H9 (cell line): ENCODE measurements at regions not wholly inside any gene's neighbourhood (a gene's known extent, or its start where the extent isn't known, plus 50 kb on each side); places are given as distances from the start of the nearest gene placed in this dataset.

Experiments used
- DNase-seq: peaks from one replicate; pipeline ENCODE4 v3.0.0-alpha.2; 2017
- H2AFZ ChIP-seq: one replicate; pipeline ENCODE4 v1.6.1; 2013; ENCODE audit warnings: mild to moderate bottlenecking, low read length, control low read depth, moderate library complexity
- H2AK5ac ChIP-seq: 2 replicates; pipeline ENCODE4 v1.6.1; 2013; ENCODE audit warnings: low read length, control low read depth, mixed read lengths; ENCODE audit not compliant: insufficient read length
- H2BK120ac ChIP-seq: one replicate; pipeline ENCODE4 v1.6.1; 2013; ENCODE audit warnings: low read depth, mild to moderate bottlenecking, low read length, control low read depth, inconsistent platforms; ENCODE audit not compliant: poor library complexity, severe bottlenecking
- H2BK12ac ChIP-seq: 2 replicates; pipeline ENCODE4 v1.6.1; 2013; ENCODE audit warnings: low read length, control low read depth, mixed read lengths, low read depth; ENCODE audit not compliant: insufficient read length
- H2BK15ac ChIP-seq: 2 replicates; pipeline ENCODE4 v1.6.1; 2013; ENCODE audit warnings: low read depth, low read length, control low read depth
- H2BK20ac ChIP-seq: one replicate; pipeline ENCODE4 v1.6.1; 2013; ENCODE audit warnings: low read depth, mild to moderate bottlenecking, low read length, control low read depth, inconsistent platforms; ENCODE audit not compliant: poor library complexity, severe bottlenecking
- H2BK5ac ChIP-seq: 2 replicates; pipeline ENCODE4 v1.6.1; 2013; ENCODE audit warnings: low read length, control low read depth, mixed read lengths; ENCODE audit not compliant: insufficient read length
- H3K14ac ChIP-seq: 2 replicates; pipeline ENCODE4 v1.6.1; 2013; ENCODE audit warnings: low read length, control low read depth; ENCODE audit not compliant: insufficient read depth
- H3K18ac ChIP-seq: 2 replicates; pipeline ENCODE4 v1.6.1; 2013; ENCODE audit warnings: low read depth, mild to moderate bottlenecking, mixed read lengths, low read length, control low read depth; ENCODE audit not compliant: insufficient read length
- H3K23ac ChIP-seq: 2 replicates; pipeline ENCODE4 v1.6.1; 2013; ENCODE audit warnings: low read length, control low read depth, mixed read lengths, low read depth; ENCODE audit not compliant: insufficient read length
- H3K23me2 ChIP-seq: 2 replicates; pipeline ENCODE4 v1.6.1; 2013; ENCODE audit warnings: low read depth, mild to moderate bottlenecking, mixed read lengths, low read length, control low read depth; ENCODE audit not compliant: insufficient read length, poor library complexity, severe bottlenecking
- H3K27ac ChIP-seq: 2 replicates; pipeline ENCODE4 v1.5.1; 2013; ENCODE audit warnings: low read length, control low read depth, mixed read lengths, low read depth; ENCODE audit not compliant: insufficient read length
- H3K27me3 ChIP-seq: 2 replicates; pipeline ENCODE4 v1.6.1; 2013; ENCODE audit warnings: low read length, control low read depth, inconsistent platforms; ENCODE audit not compliant: insufficient read depth
- H3K4ac ChIP-seq: 2 replicates; pipeline ENCODE4 v1.6.1; 2013; ENCODE audit warnings: low read depth, mild to moderate bottlenecking, control low read depth, inconsistent platforms, low read length, moderate library complexity
- H3K4me1 ChIP-seq: 2 replicates; pipeline ENCODE4 v1.6.1; 2013; ENCODE audit warnings: low read length, control low read depth, inconsistent platforms; ENCODE audit not compliant: insufficient read depth
- H3K4me2 ChIP-seq: 2 replicates; pipeline ENCODE4 v1.6.1; 2013; ENCODE audit warnings: low read length, control low read depth, mixed read lengths; ENCODE audit not compliant: insufficient read length, insufficient read depth
- H3K56ac ChIP-seq: 2 replicates; pipeline ENCODE4 v1.6.1; 2013; ENCODE audit warnings: low read depth, mild to moderate bottlenecking, mixed read lengths, low read length, control low read depth; ENCODE audit not compliant: insufficient read length
- H3K79me1 ChIP-seq: 2 replicates; pipeline ENCODE4 v1.6.1; 2013; ENCODE audit warnings: low read depth, mild to moderate bottlenecking, moderate library complexity, low read length, control low read depth, inconsistent platforms; ENCODE audit not compliant: insufficient read depth, poor library complexity, severe bottlenecking
- H3K79me2 ChIP-seq: 2 replicates; pipeline ENCODE4 v1.6.1; 2013; ENCODE audit warnings: low read length, control low read depth, inconsistent platforms; ENCODE audit not compliant: insufficient read depth
- H3K9ac ChIP-seq: 2 replicates; pipeline ENCODE4 v1.6.1; 2013; ENCODE audit warnings: low read length, control low read depth, mixed read lengths; ENCODE audit not compliant: insufficient read length; ENCODE audit errors: extremely low read depth
- H3K9me3 ChIP-seq: one replicate; pipeline ENCODE4 v1.6.1; 2013; ENCODE audit warnings: low read depth, low read length, inconsistent platforms; ENCODE audit not compliant: control insufficient read depth
- H3T11ph ChIP-seq: one replicate; pipeline ENCODE4 v1.6.1; 2013; ENCODE audit warnings: mild to moderate bottlenecking, low read length, control low read depth, inconsistent platforms
- H4K20me1 ChIP-seq: one replicate; pipeline ENCODE4 v1.6.1; 2013; ENCODE audit not compliant: control insufficient read depth, insufficient read length, insufficient read depth
- H4K5ac ChIP-seq: 2 replicates; pipeline ENCODE4 v1.6.1; 2013; ENCODE audit warnings: low read depth, mild to moderate bottlenecking, mixed read lengths, low read length, control low read depth; ENCODE audit not compliant: insufficient read length
- H4K8ac ChIP-seq: replicated peaks from 2 replicates; pipeline ENCODE4 v1.6.1; 2013; ENCODE audit warnings: low read length, control low read depth, mixed read lengths, low read depth; ENCODE audit not compliant: insufficient read length
- H4K91ac ChIP-seq: 2 replicates; pipeline ENCODE4 v1.6.1; 2013; ENCODE audit warnings: low read depth, mild to moderate bottlenecking, moderate library complexity, mixed read lengths, low read length, control low read depth; ENCODE audit not compliant: insufficient read length
- H3K27ac Mint-ChIP-seq, 3 experiments: 2 replicates in 2 of 3; 3 replicates in 1 of 3; pipeline ENCODE4 v1.8.0; 2020 to 2021; ENCODE audit warnings: mixed read lengths in 3 of 3, mild to moderate bottlenecking in 1 of 3, moderate library complexity in 1 of 3
- H3K27me3 Mint-ChIP-seq: 2 replicates; pipeline ENCODE4 v1.8.0; 2021; ENCODE audit warnings: low read depth, mild to moderate bottlenecking, moderate library complexity, mixed read lengths
- H3K36me3 Mint-ChIP-seq, 3 experiments: 2 replicates in 2 of 3; 3 replicates in 1 of 3; pipeline ENCODE4 v1.8.0; 2020 to 2021; ENCODE audit warnings: low read depth in 3 of 3, mixed read lengths in 3 of 3; ENCODE audit not compliant: insufficient read depth in 1 of 3
- H3K4me1 Mint-ChIP-seq, 2 experiments: 2 replicates each; pipeline ENCODE4 v1.8.0; 2020; ENCODE audit warnings: mixed read lengths in 2 of 2
- H3K4me3 Mint-ChIP-seq, 2 experiments: 2 replicates in 1 of 2; 3 replicates in 1 of 2; pipeline ENCODE4 v1.8.0; 2020 to 2021; ENCODE audit warnings: mild to moderate bottlenecking in 2 of 2, mixed read lengths in 2 of 2, moderate library complexity in 1 of 2
- H3K9me3 Mint-ChIP-seq, 2 experiments: 2 replicates in 1 of 2; 3 replicates in 1 of 2; pipeline ENCODE4 v1.8.0; 2020; ENCODE audit warnings: mild to moderate bottlenecking in 2 of 2, mixed read lengths in 2 of 2, moderate library complexity in 1 of 2
- WGBS: extraction: QIAGEN DNeasy Blood & Tissue Kit; methylation state at CpG from one replicate; pipeline ENCODE4 v1.1.7; 2013; ENCODE audit warnings: missing lambda C conversion rate, low lambda C conversion rate, mixed read lengths; ENCODE audit not compliant: insufficient read length; ENCODE audit errors: extremely low coverage; 5-methylcytosine and 5-hydroxymethylcytosine counted together
- TF ChIP-seq, protein P1 (sequence below): fragments of 200-600 bp; sonication (generic); conservative IDR thresholded peaks from 3 replicates; pipeline ENCODE4 v1.8.0; 2021; ENCODE audit warnings: antibody characterized with exemption, mild to moderate bottlenecking

DNA sequence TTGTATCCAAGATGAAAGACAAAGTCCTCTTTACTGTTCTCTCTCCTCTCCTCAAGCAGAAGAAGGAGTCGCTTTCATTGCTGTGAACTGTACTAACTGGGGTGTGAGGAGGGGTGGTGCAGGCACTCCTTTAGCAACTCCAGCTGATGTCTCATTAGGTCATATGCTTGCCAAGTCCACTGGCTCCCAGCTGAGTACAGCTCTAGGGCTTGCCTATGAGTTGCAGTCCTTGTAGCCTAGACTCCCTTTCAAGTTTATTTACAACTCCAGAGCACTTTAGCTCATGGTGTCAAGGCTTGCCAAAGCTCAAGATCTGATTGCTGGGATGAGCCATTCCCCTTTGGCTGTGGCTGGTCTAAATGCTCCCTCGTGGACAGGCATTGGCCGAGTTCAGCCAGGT, 55.1 kb upstream of the PDGFD start:
- no CpG with 5 or more reads among the region's 3 CpGs for WGBS
- Histone ChIP-seq H3K27me3 (no peaks in the 10 kb centered on the region), H3T11ph (no peak overlapping the region)

More for the DNA sequence above, 55.1 kb upstream of the PDGFD start:
- Histone ChIP-seq H3K9ac (no peak overlapping the region), H2BK120ac (no peak overlapping the region), H3K9me3 (no peaks in the 10 kb centered on the region), H2AK5ac (no peak overlapping the region), H3K79me1 (no peaks in the 10 kb centered on the region), H3K23me2 (no peaks in the 10 kb centered on the region), H3K4me1 (no peaks in the 10 kb centered on the region), H3K14ac (no peak overlapping the region), H4K20me1 (no peaks in the 10 kb centered on the region), H3K4me2 (no peak overlapping the region), H3K56ac (no peak overlapping the region), H3K4ac (no peak overlapping the region), H4K8ac (no peak overlapping the region), H4K91ac (no peak overlapping the region), H2BK15ac (no peak overlapping the region), H3K27ac (no peak overlapping the region), H2BK20ac (no peak overlapping the region), H2BK5ac (no peak overlapping the region), H2BK12ac (no peak overlapping the region), H3K23ac (no peak overlapping the region), H3K18ac (no peak overlapping the region), H2AFZ (no peak overlapping the region), H4K5ac (no peak overlapping the region), H3K79me2 (no peaks in the 10 kb centered on the region)
- Mint-ChIP-seq H3K4me1 (no peaks in the 10 kb centered on the region), H3K27ac (no peak overlapping the region), H3K9me3 (peaks cover 2 to 3% of the 10 kb centered on the region in 2 experiments; a peak in 3 of 5 replicates), H3K27me3 (no peaks in the 10 kb centered on the region), H3K4me3 (no peak overlapping the region), H3K36me3 (no peaks in the 10 kb centered on the region; a peak in 1 of 7 replicates)
- DNase-seq, result no peak
- TF ChIP-seq, protein P1, sequence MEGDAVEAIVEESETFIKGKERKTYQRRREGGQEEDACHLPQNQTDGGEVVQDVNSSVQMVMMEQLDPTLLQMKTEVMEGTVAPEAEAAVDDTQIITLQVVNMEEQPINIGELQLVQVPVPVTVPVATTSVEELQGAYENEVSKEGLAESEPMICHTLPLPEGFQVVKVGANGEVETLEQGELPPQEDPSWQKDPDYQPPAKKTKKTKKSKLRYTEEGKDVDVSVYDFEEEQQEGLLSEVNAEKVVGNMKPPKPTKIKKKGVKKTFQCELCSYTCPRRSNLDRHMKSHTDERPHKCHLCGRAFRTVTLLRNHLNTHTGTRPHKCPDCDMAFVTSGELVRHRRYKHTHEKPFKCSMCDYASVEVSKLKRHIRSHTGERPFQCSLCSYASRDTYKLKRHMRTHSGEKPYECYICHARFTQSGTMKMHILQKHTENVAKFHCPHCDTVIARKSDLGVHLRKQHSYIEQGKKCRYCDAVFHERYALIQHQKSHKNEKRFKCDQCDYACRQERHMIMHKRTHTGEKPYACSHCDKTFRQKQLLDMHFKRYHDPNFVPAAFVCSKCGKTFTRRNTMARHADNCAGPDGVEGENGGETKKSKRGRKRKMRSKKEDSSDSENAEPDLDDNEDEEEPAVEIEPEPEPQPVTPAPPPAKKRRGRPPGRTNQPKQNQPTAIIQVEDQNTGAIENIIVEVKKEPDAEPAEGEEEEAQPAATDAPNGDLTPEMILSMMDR, result no peak
